Esophagus muscularis mucosa (tissue), 3 donors: ENCODE measurements at regions not wholly inside any gene's neighbourhood (a gene's known extent, or its start where the extent isn't known, plus 50 kb on each side); places are given as distances from the start of the nearest gene placed in this dataset.

Experiments used
- POLR2A ChIP-seq: fragments of 450-650 bp; IDR thresholded peaks from one replicate; pipeline ENCODE4 v1.6.1; 2017; ENCODE audit warnings: antibody characterized with exemption, moderate library complexity, mild to moderate bottlenecking, low read depth
- POLR2AphosphoS5 ChIP-seq, 2 donors: sonication (generic); formaldehyde crosslinking; IDR thresholded peaks; one replicate each; pipeline ENCODE4 v1.6.1; 2017; ENCODE audit warnings: antibody characterized with exemption in 2 of 2
- TF ChIP-seq, protein P1 (sequence below), 3 experiments: fragments of 200-600 bp in 2 of 3; fragments of 450-650 bp in 1 of 3; sonication (generic) in 2 of 3; IDR thresholded peaks; one replicate each; pipeline ENCODE4 v1.5.1; 2017 to 2019; ENCODE audit warnings: antibody characterized with exemption in 3 of 3, mild to moderate bottlenecking in 2 of 3, moderate library complexity in 1 of 3

DNA sequence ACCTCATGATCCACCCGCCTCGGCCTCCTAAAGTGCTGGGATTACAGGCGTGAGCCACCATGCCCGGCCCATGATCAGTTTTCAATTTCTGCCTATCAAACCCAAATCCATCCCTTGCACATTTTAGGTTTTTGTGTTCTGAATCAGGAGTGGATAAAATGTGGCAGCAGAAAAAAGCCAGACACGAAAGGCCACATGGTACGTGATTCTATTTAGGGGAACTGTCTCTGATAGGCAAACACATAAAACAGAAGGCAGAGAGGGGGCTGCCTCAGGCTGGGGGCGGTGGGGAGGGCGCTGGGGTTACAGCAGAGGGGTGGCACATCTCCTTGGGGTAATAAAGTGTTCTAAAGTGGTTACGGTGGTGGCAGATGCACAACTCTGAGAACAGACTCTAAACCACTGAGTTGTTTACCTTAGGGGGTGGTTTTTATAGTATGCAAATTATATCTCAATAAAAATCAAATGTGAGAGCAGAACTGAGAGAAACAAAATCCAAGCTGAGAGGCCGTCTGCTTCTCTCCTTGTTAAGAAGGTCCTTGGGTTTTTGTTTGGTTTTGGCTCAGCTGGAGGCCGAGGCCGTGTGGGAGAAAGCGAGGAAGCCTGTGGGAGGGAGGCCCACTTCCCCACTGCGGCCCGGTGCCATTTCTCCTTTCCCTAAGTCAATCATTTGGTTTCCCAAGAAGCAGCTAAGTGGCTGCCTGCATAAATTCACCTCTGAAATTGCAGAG is 78.0 kb downstream of the SOWAHC start:
- TF ChIP-seq, protein P1, sequence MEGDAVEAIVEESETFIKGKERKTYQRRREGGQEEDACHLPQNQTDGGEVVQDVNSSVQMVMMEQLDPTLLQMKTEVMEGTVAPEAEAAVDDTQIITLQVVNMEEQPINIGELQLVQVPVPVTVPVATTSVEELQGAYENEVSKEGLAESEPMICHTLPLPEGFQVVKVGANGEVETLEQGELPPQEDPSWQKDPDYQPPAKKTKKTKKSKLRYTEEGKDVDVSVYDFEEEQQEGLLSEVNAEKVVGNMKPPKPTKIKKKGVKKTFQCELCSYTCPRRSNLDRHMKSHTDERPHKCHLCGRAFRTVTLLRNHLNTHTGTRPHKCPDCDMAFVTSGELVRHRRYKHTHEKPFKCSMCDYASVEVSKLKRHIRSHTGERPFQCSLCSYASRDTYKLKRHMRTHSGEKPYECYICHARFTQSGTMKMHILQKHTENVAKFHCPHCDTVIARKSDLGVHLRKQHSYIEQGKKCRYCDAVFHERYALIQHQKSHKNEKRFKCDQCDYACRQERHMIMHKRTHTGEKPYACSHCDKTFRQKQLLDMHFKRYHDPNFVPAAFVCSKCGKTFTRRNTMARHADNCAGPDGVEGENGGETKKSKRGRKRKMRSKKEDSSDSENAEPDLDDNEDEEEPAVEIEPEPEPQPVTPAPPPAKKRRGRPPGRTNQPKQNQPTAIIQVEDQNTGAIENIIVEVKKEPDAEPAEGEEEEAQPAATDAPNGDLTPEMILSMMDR (IDR thresholded peaks at IDR 0.05), result no peak
- TF ChIP-seq POLR2A (no peak), POLR2AphosphoS5 (IDR thresholded peaks at IDR 0.05) (no peak)
